Fibroblast of lung (primary cell): ENCODE measurements at regions not wholly inside any gene's neighbourhood (a gene's known extent, or its start where the extent isn't known, plus 50 kb on each side); places are given as distances from the start of the nearest gene placed in this dataset.

Source experiments
- DNase-seq, 2 donors: peaks; one replicate each; pipeline versions ENCODE4 v3.0.0 to v3.0.0-alpha.2; 2010; ENCODE audit warnings: low read depth in 2 of 2
- H2AFZ ChIP-seq: 2 replicates; pipeline ENCODE4 v1.5.1; 2012; ENCODE audit warnings: low read length, control low read depth, inconsistent platforms
- H3K27ac ChIP-seq: 2 replicates; pipeline ENCODE4 v1.5.1; 2011; ENCODE audit warnings: low read length, control low read depth; ENCODE audit not compliant: insufficient read depth
- H3K27me3 ChIP-seq: 2 replicates; pipeline ENCODE4 v1.5.1; 2011; ENCODE audit warnings: mild to moderate bottlenecking, low read length; ENCODE audit not compliant: control insufficient read depth, insufficient read depth
- H3K36me3 ChIP-seq: 2 replicates; pipeline ENCODE4 v1.5.1; 2011; ENCODE audit warnings: low read length; ENCODE audit not compliant: control insufficient read depth, insufficient read depth
- H3K4me1 ChIP-seq: 2 replicates; pipeline ENCODE4 v1.5.1; 2011; ENCODE audit warnings: low read length; ENCODE audit not compliant: control insufficient read depth, insufficient read depth; ENCODE audit errors: extremely low read depth
- H3K4me2 ChIP-seq: 2 replicates; pipeline ENCODE4 v1.5.1; 2011; ENCODE audit warnings: low read length, control low read depth; ENCODE audit not compliant: insufficient read depth; ENCODE audit errors: extremely low read depth
- H3K4me3 ChIP-seq, 4 experiments: fragments of 200-600 bp in 1 of 4; sonication (generic) in 1 of 4; replicated peaks in 1 of 4; 2 replicates each; pipeline ENCODE4 v1.5.1; 2011 to 2016; ENCODE audit warnings: low read length in 4 of 4, low read depth in 3 of 4, mild to moderate bottlenecking in 3 of 4, control low read depth in 2 of 4, inconsistent platforms in 1 of 4, mixed read lengths in 1 of 4; ENCODE audit not compliant: insufficient read depth in 1 of 4; ENCODE audit errors: control extremely low read depth in 1 of 4
- H3K79me2 ChIP-seq: 2 replicates; pipeline ENCODE4 v1.5.1; 2012; ENCODE audit warnings: mild to moderate bottlenecking, low read length, inconsistent platforms; ENCODE audit not compliant: control insufficient read depth, insufficient read depth
- H3K9ac ChIP-seq: 2 replicates; pipeline ENCODE4 v1.5.1; 2011; ENCODE audit warnings: mild to moderate bottlenecking, low read length, control low read depth; ENCODE audit not compliant: insufficient read depth
- H3K9me3 ChIP-seq: 2 replicates; pipeline ENCODE4 v1.5.1; 2012; ENCODE audit warnings: low read depth, low read length; ENCODE audit not compliant: control insufficient read depth, insufficient read depth
- H4K20me1 ChIP-seq: 2 replicates; pipeline ENCODE4 v1.5.1; 2011; ENCODE audit warnings: low read length; ENCODE audit not compliant: control insufficient read depth, insufficient read depth; ENCODE audit errors: extremely low read depth
- EZH2 ChIP-seq: IDR thresholded peaks from 2 replicates; pipeline ENCODE4 v1.5.1; 2012; ENCODE audit warnings: low read length, control low read depth, mild to moderate bottlenecking; ENCODE audit errors: missing control alignments
- TF ChIP-seq, protein P1 (sequence below), 2 donors: IDR thresholded peaks in 1 of 2; conservative IDR thresholded peaks in 1 of 2; 1 replicate in 1 of 2; 2 replicates in 1 of 2; pipeline ENCODE4 v1.5.1; 2011 to 2012; ENCODE audit warnings: low read length in 2 of 2, control low read depth in 1 of 2, inconsistent platforms in 1 of 2, low read depth in 1 of 2, mild to moderate bottlenecking in 1 of 2

DNA sequence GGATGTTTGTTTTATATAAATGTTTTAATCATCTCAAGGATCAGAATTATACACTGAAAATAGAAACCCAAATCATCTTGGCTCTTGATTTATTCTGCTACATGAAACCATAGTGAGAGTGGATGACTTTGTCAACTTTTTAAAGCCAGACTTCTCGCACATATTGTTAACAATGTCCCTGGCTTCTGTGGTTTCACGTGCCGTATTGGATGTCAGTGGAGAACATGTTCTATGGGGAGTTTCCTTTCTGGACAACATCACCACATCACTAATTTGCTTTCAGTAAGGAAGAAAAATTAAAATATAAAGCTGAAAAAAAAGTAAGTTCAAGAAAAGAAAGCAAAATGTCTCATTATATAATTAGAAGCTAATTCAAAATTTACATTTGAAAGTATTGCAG, 297.1 kb upstream of the MME start:
- Histone ChIP-seq H4K20me1 (no peaks in the 10 kb centered on the region), H3K4me2 (no peak overlapping the region), H3K9me3 (no peaks in the 10 kb centered on the region), H3K4me3 (no peak overlapping the region), H2AFZ (no peak overlapping the region), H3K9ac (no peak overlapping the region), H3K4me1 (no peaks in the 10 kb centered on the region), H3K27ac (no peak overlapping the region), H3K79me2 (no peaks in the 10 kb centered on the region), H3K36me3 (no peaks in the 10 kb centered on the region), H3K27me3 (no peaks in the 10 kb centered on the region)
- peak in 1 of 2 donors; percentile 20 for DNase-seq
- TF ChIP-seq, protein P1, sequence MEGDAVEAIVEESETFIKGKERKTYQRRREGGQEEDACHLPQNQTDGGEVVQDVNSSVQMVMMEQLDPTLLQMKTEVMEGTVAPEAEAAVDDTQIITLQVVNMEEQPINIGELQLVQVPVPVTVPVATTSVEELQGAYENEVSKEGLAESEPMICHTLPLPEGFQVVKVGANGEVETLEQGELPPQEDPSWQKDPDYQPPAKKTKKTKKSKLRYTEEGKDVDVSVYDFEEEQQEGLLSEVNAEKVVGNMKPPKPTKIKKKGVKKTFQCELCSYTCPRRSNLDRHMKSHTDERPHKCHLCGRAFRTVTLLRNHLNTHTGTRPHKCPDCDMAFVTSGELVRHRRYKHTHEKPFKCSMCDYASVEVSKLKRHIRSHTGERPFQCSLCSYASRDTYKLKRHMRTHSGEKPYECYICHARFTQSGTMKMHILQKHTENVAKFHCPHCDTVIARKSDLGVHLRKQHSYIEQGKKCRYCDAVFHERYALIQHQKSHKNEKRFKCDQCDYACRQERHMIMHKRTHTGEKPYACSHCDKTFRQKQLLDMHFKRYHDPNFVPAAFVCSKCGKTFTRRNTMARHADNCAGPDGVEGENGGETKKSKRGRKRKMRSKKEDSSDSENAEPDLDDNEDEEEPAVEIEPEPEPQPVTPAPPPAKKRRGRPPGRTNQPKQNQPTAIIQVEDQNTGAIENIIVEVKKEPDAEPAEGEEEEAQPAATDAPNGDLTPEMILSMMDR (conservative IDR thresholded peaks at IDR 0.05 in 1 of 2, IDR thresholded peaks at IDR 0.05 in 1 of 2; ENCODE audit: low read depth in 1 of 2, low read length in 2 of 2): no peak
- no peak for TF ChIP-seq EZH2

DNA sequence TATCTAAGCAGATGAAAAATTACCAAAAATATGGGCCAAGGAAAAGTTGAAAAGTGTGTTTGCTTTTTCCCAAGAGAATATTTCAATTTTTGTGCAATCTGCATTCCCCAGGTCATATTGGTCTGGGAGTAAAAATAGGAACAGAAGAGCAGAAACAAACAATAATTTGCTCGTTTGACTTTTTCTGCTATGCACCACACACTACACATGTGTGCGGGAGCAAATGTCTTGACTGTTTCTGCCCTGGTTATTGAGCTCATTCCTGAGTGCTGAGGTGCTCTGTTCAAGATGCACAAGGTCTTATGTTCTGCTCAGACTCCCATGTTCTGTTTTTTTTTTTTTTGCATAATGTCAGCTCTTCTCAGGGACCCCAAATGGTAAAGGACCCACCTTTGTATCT, 298.0 kb upstream of the MME start:
- Histone ChIP-seq H3K36me3 (no peaks in the 10 kb centered on the region), H3K79me2 (no peaks in the 10 kb centered on the region), H3K27ac (no peak overlapping the region), H3K4me1 (no peaks in the 10 kb centered on the region), H3K27me3 (no peaks in the 10 kb centered on the region), H3K4me3 (no peak overlapping the region), H3K4me2 (no peak overlapping the region), H3K9me3 (no peaks in the 10 kb centered on the region), H2AFZ (no peak overlapping the region), H4K20me1 (no peaks in the 10 kb centered on the region), H3K9ac (no peak overlapping the region)
- peak in 1 of 2 donors; percentile 65 for DNase-seq
- TF ChIP-seq, protein P1 (conservative IDR thresholded peaks at IDR 0.05 in 1 of 2, IDR thresholded peaks at IDR 0.05 in 1 of 2; ENCODE audit: low read depth in 1 of 2, low read length in 2 of 2): no peak
- no peak for TF ChIP-seq EZH2

DNA sequence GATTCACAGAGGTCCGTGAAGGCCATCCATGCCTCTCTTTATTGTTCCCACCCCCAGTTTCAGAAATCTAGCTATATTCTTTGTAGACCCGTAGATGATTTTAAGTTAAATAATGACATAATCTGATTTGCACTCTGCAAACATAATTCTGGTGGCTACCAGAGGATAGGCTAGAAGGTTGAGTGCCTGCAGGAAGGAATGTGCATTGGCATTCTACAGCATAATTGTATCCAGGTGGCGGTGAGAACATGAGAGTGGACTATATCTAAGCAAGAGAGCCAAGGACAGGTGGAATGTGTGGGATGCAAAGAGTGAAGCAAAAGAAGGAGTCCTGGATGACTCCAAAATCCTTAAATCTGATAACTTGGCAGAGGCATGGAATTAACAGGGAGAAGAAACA, 298.5 kb upstream of the MME start:
- H2AFZ ChIP-seq: no peak overlapping the region
- H3K4me2 ChIP-seq: no peak overlapping the region
- no peak overlapping the region for H3K4me3 ChIP-seq
- no peaks in the 10 kb centered on the region for H3K4me1 ChIP-seq
- H4K20me1 ChIP-seq: no peaks in the 10 kb centered on the region
- TF ChIP-seq, protein P1 (conservative IDR thresholded peaks at IDR 0.05 in 1 of 2, IDR thresholded peaks at IDR 0.05 in 1 of 2; ENCODE audit: low read depth in 1 of 2, low read length in 2 of 2): no peak
- no peak for TF ChIP-seq EZH2
- no peak overlapping the region for H3K9ac ChIP-seq
- no peaks in the 10 kb centered on the region for H3K79me2 ChIP-seq
- DNase-seq: no peak
- H3K27ac ChIP-seq: no peak overlapping the region
- H3K27me3 ChIP-seq: no peaks in the 10 kb centered on the region
- H3K9me3 ChIP-seq: no peaks in the 10 kb centered on the region
- no peaks in the 10 kb centered on the region for H3K36me3 ChIP-seq
